ENCODE measurements at regions not wholly inside any gene's neighbourhood (a gene's known extent, or its start where the extent isn't known, plus 50 kb on each side); places are given as distances from the start of the nearest gene placed in this dataset.

- DNase-seq (ENCODE audit: low spot score) = no peak
- no peak overlapping the region for H3K27ac ChIP-seq (ENCODE audit: low read depth in 1 of 2, low read length in 2 of 2)
- H3K4me3 ChIP-seq (ENCODE audit: low read depth in 1 of 3, low read length in 3 of 3) = no peak overlapping the region
- 92% methylated on average over 1 of the region's 1 CpG for WGBS
- no peaks in the 10 kb centered on the region for H3K4me1 ChIP-seq (ENCODE audit: control insufficient read depth in 4 of 4, insufficient read depth in 4 of 4, low read length in 3 of 4)
- TF ChIP-seq NR2F2 (IDR thresholded peaks at IDR 0.05) (no peak), EGR1 (IDR thresholded peaks at IDR 0.05; ENCODE audit: low read depth in 2 of 2) (no peak), SP1 (IDR thresholded peaks at IDR 0.05) (no peak), HNF4A (conservative IDR thresholded peaks at IDR 0.05) (no peak), REST (IDR thresholded peaks at IDR 0.05) (no peak), RXRA (IDR thresholded peaks at IDR 0.05) (no peak), TAF1 (conservative IDR thresholded peaks at IDR 0.05) (no peak), FOXA1 (IDR thresholded peaks at IDR 0.05) (no peak), JUND (IDR thresholded peaks at IDR 0.05) (no peak), MAX (IDR thresholded peaks at IDR 0.05) (no peak), RAD21 (IDR thresholded peaks at IDR 0.05) (no peak)
- TF ChIP-seq, protein P1, sequence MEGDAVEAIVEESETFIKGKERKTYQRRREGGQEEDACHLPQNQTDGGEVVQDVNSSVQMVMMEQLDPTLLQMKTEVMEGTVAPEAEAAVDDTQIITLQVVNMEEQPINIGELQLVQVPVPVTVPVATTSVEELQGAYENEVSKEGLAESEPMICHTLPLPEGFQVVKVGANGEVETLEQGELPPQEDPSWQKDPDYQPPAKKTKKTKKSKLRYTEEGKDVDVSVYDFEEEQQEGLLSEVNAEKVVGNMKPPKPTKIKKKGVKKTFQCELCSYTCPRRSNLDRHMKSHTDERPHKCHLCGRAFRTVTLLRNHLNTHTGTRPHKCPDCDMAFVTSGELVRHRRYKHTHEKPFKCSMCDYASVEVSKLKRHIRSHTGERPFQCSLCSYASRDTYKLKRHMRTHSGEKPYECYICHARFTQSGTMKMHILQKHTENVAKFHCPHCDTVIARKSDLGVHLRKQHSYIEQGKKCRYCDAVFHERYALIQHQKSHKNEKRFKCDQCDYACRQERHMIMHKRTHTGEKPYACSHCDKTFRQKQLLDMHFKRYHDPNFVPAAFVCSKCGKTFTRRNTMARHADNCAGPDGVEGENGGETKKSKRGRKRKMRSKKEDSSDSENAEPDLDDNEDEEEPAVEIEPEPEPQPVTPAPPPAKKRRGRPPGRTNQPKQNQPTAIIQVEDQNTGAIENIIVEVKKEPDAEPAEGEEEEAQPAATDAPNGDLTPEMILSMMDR (IDR thresholded peaks at IDR 0.05; ENCODE audit: low read depth, low read length, missing input control) = no peak
- TF ChIP-seq, protein P2, sequence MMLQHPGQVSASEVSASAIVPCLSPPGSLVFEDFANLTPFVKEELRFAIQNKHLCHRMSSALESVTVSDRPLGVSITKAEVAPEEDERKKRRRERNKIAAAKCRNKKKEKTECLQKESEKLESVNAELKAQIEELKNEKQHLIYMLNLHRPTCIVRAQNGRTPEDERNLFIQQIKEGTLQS (IDR thresholded peaks at IDR 0.05) = no peak
- TF ChIP-seq, protein P3, sequence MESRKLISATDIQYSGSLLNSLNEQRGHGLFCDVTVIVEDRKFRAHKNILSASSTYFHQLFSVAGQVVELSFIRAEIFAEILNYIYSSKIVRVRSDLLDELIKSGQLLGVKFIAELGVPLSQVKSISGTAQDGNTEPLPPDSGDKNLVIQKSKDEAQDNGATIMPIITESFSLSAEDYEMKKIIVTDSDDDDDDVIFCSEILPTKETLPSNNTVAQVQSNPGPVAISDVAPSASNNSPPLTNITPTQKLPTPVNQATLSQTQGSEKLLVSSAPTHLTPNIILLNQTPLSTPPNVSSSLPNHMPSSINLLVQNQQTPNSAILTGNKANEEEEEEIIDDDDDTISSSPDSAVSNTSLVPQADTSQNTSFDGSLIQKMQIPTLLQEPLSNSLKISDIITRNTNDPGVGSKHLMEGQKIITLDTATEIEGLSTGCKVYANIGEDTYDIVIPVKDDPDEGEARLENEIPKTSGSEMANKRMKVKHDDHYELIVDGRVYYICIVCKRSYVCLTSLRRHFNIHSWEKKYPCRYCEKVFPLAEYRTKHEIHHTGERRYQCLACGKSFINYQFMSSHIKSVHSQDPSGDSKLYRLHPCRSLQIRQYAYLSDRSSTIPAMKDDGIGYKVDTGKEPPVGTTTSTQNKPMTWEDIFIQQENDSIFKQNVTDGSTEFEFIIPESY (IDR thresholded peaks at IDR 0.05) = no peak
- no peaks in the 10 kb centered on the region for H3K27me3 ChIP-seq (ENCODE audit: control insufficient read depth in 4 of 4, insufficient read depth in 4 of 4, low read length in 3 of 4)
- no peaks in the 10 kb centered on the region for H3K36me3 ChIP-seq (ENCODE audit: control insufficient read depth in 4 of 4, insufficient read depth in 3 of 4, low read depth in 1 of 4, low read length in 3 of 4)
- no peak overlapping the region for H3K9ac ChIP-seq (ENCODE audit: low read depth in 1 of 2, low read length in 2 of 2)
- no peaks in the 10 kb centered on the region for H3K9me3 ChIP-seq (ENCODE audit: control insufficient read depth in 4 of 4, low read length in 3 of 4)
Measured at GRCh38 chr6:53977551-53977950, 133.7 kb upstream of the MLIP start.

DNA sequence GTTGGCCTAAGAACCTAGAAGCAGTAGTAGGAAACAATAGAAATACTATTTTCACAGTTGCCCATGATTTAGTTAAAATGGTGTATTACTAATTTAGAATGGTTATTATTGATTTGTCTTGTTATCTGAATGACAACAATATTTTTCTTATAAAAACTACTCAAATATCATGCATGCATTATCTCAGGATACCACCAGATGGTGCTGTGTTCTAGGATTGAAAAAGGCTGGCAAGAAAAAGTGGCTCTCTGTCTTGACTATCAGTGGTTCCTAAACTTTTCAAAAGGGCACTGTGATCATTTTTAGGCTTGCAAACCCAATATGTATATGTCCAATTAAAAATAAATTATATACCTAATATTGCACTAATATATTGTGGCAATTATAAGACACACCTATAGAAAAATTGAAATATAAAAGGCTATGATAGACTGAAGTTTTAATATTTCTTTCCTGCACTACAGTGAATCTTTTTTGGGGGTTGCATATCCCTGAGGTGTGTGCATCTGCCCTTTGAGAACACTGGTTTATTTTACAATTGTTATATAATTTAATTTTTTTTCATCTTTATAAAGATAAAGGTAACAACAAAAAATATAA, 131.7 kb upstream of the MLIP start:
- Histone ChIP-seq H3K9ac (ENCODE audit: low read depth in 1 of 2, low read length in 2 of 2) (no peak overlapping the region), H3K27me3 (ENCODE audit: control insufficient read depth in 4 of 4, insufficient read depth in 4 of 4, low read length in 3 of 4) (no peaks in the 10 kb centered on the region), H3K4me1 (ENCODE audit: control insufficient read depth in 4 of 4, insufficient read depth in 4 of 4, low read length in 3 of 4) (no peaks in the 10 kb centered on the region), H3K27ac (ENCODE audit: low read depth in 1 of 2, low read length in 2 of 2) (no peak overlapping the region), H3K9me3 (ENCODE audit: control insufficient read depth in 4 of 4, low read length in 3 of 4) (no peaks in the 10 kb centered on the region), H3K4me3 (ENCODE audit: low read depth in 1 of 3, low read length in 3 of 3) (no peak overlapping the region), H3K36me3 (ENCODE audit: control insufficient read depth in 4 of 4, insufficient read depth in 3 of 4, low read depth in 1 of 4, low read length in 3 of 4) (no peaks in the 10 kb centered on the region)
- TF ChIP-seq, protein P1 (IDR thresholded peaks at IDR 0.05; ENCODE audit: low read depth, low read length, missing input control) = peak; percentile 81
- TF ChIP-seq TAF1 (conservative IDR thresholded peaks at IDR 0.05) (no peak), RAD21 (IDR thresholded peaks at IDR 0.05) (peak; percentile 93)
- DNase-seq (ENCODE audit: low spot score) = no peak
